ENCODE measurements at regions not wholly inside any gene's neighbourhood (a gene's known extent, or its start where the extent isn't known, plus 50 kb on each side); places are given as distances from the start of the nearest gene placed in this dataset.

- no peak for ATAC-seq (ENCODE audit: low read depth)
- Mint-ChIP-seq H3K9me3 (peaks cover 5% of the 10 kb centered on the region), H3K4me3 (no peak overlapping the region), H3K4me1 (no peaks in the 10 kb centered on the region), H3K27ac (no peak overlapping the region), H3K36me3 (ENCODE audit: low read depth) (no peaks in the 10 kb centered on the region), H3K27me3 (peaks cover 25% of the 10 kb centered on the region)
- ChIA-PET CTCF (no interaction called here), POLR2A (interaction anchor here (0.6 kb wide), 1 partner anchor 290 kb away, joined by 4 read pairs; no protein-coding TSS in a partner anchor)
- TF ChIP-seq, protein P1, sequence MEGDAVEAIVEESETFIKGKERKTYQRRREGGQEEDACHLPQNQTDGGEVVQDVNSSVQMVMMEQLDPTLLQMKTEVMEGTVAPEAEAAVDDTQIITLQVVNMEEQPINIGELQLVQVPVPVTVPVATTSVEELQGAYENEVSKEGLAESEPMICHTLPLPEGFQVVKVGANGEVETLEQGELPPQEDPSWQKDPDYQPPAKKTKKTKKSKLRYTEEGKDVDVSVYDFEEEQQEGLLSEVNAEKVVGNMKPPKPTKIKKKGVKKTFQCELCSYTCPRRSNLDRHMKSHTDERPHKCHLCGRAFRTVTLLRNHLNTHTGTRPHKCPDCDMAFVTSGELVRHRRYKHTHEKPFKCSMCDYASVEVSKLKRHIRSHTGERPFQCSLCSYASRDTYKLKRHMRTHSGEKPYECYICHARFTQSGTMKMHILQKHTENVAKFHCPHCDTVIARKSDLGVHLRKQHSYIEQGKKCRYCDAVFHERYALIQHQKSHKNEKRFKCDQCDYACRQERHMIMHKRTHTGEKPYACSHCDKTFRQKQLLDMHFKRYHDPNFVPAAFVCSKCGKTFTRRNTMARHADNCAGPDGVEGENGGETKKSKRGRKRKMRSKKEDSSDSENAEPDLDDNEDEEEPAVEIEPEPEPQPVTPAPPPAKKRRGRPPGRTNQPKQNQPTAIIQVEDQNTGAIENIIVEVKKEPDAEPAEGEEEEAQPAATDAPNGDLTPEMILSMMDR (IDR thresholded peaks at IDR 0.05) = no peak
- no peak for DNase-seq
- intact Hi-C loops (cut with micrococcal nuclease) = no loop called here
Observed at GRCh38 chr17:77654296-77654695, 304.2 kb upstream of the TNRC6C start.

DNA sequence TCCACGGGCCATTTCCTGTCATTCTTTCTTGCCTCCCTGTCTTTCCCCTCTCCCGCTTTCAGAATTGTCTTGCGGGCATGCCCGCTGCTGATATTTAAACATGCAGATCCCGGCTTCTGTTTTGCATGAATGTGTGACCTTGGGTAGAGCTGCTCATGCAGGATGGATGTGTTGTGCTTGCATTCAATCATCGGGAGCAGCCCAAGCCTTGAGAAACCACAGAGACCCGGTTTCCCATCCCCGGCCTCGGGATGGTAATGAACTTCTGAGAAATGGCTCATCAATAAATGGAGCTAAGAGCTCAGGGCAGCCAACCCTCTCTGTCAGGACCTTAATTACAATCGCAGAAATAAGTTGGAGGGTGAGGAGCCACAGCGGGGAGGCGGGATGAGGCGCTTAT lies 303.7 kb upstream of the TNRC6C start:
- POLR2A ChIA-PET = interaction anchor here (0.6 to 0.7 kb wide), 2 partner anchors 288 to 289 kb away, joined by 3 to 4 read pairs; no protein-coding TSS in a partner anchor
- peaks cover 25% of the 10 kb centered on the region for H3K27me3 Mint-ChIP-seq
- no peaks in the 10 kb centered on the region for H3K36me3 Mint-ChIP-seq (ENCODE audit: low read depth)
- no peak overlapping the region for H3K27ac Mint-ChIP-seq
- DNase-seq (no peak), ATAC-seq (ENCODE audit: low read depth) (no peak)
- no peaks in the 10 kb centered on the region for H3K4me1 Mint-ChIP-seq
- TF ChIP-seq, protein P1 (IDR thresholded peaks at IDR 0.05) = no peak
- peaks cover 5% of the 10 kb centered on the region for H3K9me3 Mint-ChIP-seq
- intact Hi-C loops (cut with micrococcal nuclease) = no loop called here
- CTCF ChIA-PET = no interaction called here
- no peak overlapping the region for H3K4me3 Mint-ChIP-seq

DNA sequence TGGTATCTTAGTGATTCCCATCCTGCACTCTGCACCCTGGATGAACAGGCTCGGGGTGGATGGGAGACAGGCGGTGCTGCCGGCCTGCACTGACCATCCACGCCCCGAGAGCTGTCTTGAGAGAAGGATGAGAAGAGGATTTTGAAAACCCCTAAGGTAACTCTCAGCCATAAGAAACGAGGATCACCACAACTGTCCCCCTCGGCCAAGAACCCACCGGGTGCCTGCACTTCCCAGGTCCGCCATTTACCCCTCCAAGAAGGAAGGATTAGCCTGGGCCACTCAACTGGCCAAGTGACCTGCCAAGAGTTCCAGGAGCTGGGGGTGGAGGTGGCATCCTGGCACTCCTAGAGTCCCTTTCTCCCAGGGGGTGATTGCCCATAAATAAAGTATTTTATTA lies 302.4 kb upstream of the TNRC6C start:
- H3K27me3 Mint-ChIP-seq = peaks cover 25% of the 10 kb centered on the region

GRCh38 chr17:77657839-77658238 lies 300.7 kb upstream of the TNRC6C start:
- POLR2A ChIA-PET = no interaction called here
- H3K27me3 Mint-ChIP-seq = peaks cover 25% of the 10 kb centered on the region
- CTCF ChIA-PET = no interaction called here
- no peak overlapping the region for H3K4me3 Mint-ChIP-seq
- no peak overlapping the region for H3K27ac Mint-ChIP-seq
- TF ChIP-seq, protein P1 (IDR thresholded peaks at IDR 0.05) = no peak
- DNase-seq (no peak), ATAC-seq (ENCODE audit: low read depth) (no peak)
- peaks cover 5% of the 10 kb centered on the region for H3K9me3 Mint-ChIP-seq
- H3K36me3 Mint-ChIP-seq (ENCODE audit: low read depth) = no peaks in the 10 kb centered on the region
- H3K4me1 Mint-ChIP-seq = no peaks in the 10 kb centered on the region
- intact Hi-C loops (cut with micrococcal nuclease) = no loop called here

More for the DNA sequence above, 302.4 kb upstream of the TNRC6C start:
- intact Hi-C loops (cut with micrococcal nuclease) = no loop called here
- ATAC-seq (ENCODE audit: low read depth) = no peak
- TF ChIP-seq, protein P1 (IDR thresholded peaks at IDR 0.05) = no peak
- no peak overlapping the region for H3K4me3 Mint-ChIP-seq
- CTCF ChIA-PET = no interaction called here
- no peak for DNase-seq
- peaks cover 5% of the 10 kb centered on the region for H3K9me3 Mint-ChIP-seq
- no peak overlapping the region for H3K27ac Mint-ChIP-seq
- POLR2A ChIA-PET = no interaction called here
- no peaks in the 10 kb centered on the region for H3K36me3 Mint-ChIP-seq (ENCODE audit: low read depth)
- H3K4me1 Mint-ChIP-seq = no peaks in the 10 kb centered on the region

DNA sequence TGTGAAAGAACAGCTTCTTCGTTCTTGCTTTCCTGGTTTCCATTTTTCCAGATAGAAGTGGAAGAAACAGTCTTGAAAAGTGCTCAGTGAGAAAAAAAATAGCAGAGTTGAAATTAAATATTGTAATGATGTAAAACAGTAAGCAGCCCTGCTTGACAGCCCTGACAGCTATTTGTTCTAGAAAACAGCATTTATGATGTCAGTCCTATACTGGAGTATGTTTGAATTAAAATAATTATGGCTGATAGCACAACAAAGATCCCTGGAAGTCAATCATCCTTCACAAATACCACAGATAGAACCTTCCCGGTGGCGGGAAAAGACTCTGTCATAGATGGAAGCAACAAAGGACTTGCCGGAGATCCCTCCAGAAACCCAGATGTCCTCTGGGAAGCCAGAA lies 298.0 kb upstream of the TNRC6C start:
- H3K4me3 Mint-ChIP-seq = no peak overlapping the region
- CTCF ChIA-PET = no interaction called here
- H3K9me3 Mint-ChIP-seq = peaks cover 5% of the 10 kb centered on the region
- TF ChIP-seq, protein P1 (IDR thresholded peaks at IDR 0.05) = no peak
- peaks cover 20% of the 10 kb centered on the region for H3K27me3 Mint-ChIP-seq
- POLR2A ChIA-PET = no interaction called here
- no peak overlapping the region for H3K27ac Mint-ChIP-seq
- ATAC-seq (ENCODE audit: low read depth) = no peak
- no peaks in the 10 kb centered on the region for H3K4me1 Mint-ChIP-seq
- H3K36me3 Mint-ChIP-seq (ENCODE audit: low read depth) = no peaks in the 10 kb centered on the region
- DNase-seq = no peak
- intact Hi-C loops (cut with micrococcal nuclease) = no loop called here

Measured in activated B cell treated with CpG ODN at 0.5 μM for 24 hours (primary cell).